Fibroblast of skin of scalp (primary cell): ENCODE measurements at regions not wholly inside any gene's neighbourhood (a gene's known extent, or its start where the extent isn't known, plus 50 kb on each side); places are given as distances from the start of the nearest gene placed in this dataset.

Experiments
- DNase-seq: peaks from one replicate; pipeline ENCODE4 v3.0.0-alpha.2; 2013

DNA sequence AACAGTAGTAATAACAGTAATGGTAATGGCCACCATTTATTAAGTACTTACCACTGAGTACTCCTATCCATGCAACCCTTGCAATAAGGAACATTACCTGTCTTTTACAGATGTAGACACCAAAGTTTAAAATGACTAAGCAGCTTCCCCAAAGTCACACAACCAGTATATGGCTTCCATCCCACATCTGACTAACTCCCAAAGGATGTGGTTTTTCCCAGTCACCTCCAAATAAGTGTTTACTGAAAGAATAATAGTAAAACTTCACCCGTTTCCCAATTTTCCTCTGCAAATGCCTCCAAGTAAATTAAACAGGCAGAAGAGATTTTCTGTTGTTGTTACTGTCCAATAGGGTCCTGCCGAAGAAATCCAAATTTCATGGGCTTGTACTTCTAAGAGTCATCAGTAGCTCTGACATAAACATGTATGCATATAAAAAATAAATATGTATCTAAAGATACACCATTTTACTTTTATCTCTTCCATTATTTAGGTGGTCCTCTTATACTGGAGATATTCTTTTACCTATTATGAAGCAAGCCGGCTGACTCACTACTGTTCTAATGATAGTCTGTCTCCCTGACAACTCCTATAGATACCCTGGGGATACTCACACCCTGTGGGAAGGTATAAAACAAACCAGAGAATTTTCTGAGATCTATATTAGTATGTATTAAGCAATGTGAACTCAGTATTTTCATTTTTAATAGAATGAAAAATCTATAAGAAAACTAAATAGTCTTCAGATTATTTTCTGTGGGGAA is 77.9 kb upstream of the ID4 start:
- peak; percentile 79 for DNase-seq

DNA sequence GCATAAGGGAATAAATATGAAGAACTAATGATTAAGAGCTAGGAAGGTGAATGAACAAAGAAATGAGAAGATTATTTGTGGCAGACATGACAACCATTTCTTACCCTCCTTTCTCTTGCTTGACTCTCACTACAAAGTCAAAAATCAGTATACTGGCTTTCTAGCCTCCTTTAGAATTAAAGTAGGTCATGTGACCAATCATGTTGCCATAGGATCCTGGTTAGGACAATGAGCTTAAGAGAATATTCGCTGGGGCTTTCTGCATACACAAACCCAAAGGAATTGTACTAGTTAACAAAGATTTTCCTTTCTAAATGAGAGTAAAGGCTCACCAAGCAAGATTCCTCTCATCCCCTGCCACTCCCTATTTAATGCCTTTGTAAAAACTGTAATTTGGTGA is 76.0 kb upstream of the ID4 start:
- no peak for DNase-seq

- peak; percentile 75 for DNase-seq
These were observed 65.3 kb upstream of the ID4 start for GRCh38 chr6:19771753-19772336.

GRCh38 chr6:19772891-19773290 is 64.3 kb upstream of the ID4 start:
- no peak for DNase-seq

DNA sequence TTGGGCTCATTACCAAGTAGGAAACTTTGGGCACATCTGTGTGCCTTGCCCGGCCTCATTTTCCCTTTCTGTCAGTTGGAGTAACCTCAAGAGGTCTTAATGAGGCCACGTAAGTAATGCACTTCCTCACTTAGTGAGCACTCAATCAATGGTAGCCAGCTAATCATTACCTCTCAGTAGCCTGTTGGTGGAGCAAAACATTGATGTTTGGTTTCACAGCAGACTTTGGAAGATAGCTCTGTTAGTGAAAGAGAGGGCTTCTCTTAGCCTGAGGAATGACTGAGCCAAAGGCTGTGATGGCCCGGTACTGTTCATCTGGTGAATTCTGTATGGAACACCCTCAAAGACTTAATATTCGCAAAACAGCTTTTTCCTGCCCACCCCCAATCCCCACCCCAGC is 55.9 kb upstream of the ID4 start:
- no peak for DNase-seq

DNA sequence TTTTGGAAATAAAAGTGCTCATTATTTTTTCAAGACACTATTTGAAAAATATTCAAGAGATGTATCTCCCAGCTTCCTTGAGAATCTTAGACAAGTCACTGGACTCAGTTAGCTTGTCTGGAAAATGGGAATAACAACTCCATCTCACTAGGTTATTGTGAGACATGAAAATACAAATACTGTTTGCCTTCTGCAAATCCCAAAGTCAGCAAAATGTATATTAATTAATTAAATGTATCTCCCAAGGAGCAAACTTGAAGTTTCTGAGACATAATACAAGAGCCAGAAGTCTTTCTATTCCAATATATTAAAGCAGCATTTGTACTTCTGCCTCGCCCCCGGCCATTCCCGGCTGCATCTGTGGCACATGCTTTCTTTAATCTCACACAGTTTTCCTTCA is 54.6 kb upstream of the ID4 start:
- no peak for DNase-seq
